SJSA1 (cell line): ENCODE measurements at regions not wholly inside any gene's neighbourhood (a gene's known extent, or its start where the extent isn't known, plus 50 kb on each side); places are given as distances from the start of the nearest gene placed in this dataset.
"Not testable (repeated sequence)": the region's sequence is repeated elsewhere in the genome, so short reads cannot be mapped to it uniquely, and the experiment has no call there.

ENCODE experiments used
- DNase-seq, 2 experiments: peaks; one replicate each; pipeline ENCODE4 v3.0.0-alpha.2; 2015 to 2020; ENCODE audit warnings: low spot score in 2 of 2, low read depth in 1 of 2
- H3K27ac ChIP-seq: fragments of 250-450 bp; sonication (Bioruptor Pico); 2 replicates; pipeline ENCODE4 v1.5.1; 2020; ENCODE audit warnings: mild to moderate bottlenecking, moderate library complexity
- H3K27me3 ChIP-seq: fragments of 250-450 bp; sonication (Bioruptor Pico); replicated peaks from 2 replicates; pipeline ENCODE4 v1.5.1; 2020; ENCODE audit warnings: mild to moderate bottlenecking, moderate library complexity
- H3K36me3 ChIP-seq: fragments of 250-450 bp; sonication (Bioruptor Pico); 2 replicates; pipeline ENCODE4 v1.5.1; 2020; ENCODE audit warnings: mild to moderate bottlenecking
- H3K4me1 ChIP-seq: fragments of 250-450 bp; sonication (Bioruptor Pico); replicated peaks from 2 replicates; pipeline ENCODE4 v1.6.1; 2021; ENCODE audit warnings: mild to moderate bottlenecking
- H3K4me3 ChIP-seq: fragments of 250-450 bp; sonication (Bioruptor Pico); 2 replicates; pipeline ENCODE4 v1.5.1; 2020; ENCODE audit warnings: mild to moderate bottlenecking
- H3K9me3 ChIP-seq: fragments of 250-450 bp; sonication (Bioruptor Pico); replicated peaks from 2 replicates; pipeline ENCODE4 v1.5.1; 2020; ENCODE audit warnings: mild to moderate bottlenecking

DNA sequence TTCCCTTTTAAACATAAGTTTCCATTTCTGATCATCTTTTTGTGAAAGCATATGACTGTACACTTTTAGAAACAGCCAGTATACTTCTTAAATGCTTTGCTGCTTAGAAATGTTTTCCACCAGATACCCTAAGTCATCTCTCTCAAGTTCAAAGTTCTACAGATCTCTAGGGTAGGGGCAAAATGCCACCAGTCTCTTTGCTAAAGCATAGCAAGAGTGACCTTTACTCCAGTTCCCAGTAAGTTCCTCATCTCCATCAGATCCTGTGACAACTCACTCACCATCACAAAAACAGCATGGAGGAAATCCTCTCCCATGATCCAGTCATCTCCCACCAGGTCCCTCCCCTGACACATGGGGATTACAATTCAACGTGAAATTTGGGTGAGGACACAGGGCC lies 75.6 kb upstream of the RNF32 start:
- DNase-seq, H3K36me3 ChIP-seq, H3K27me3 ChIP-seq, H3K27ac ChIP-seq, H3K4me3 ChIP-seq, H3K9me3 ChIP-seq, H3K4me1 ChIP-seq: not testable (repeated sequence)

DNA sequence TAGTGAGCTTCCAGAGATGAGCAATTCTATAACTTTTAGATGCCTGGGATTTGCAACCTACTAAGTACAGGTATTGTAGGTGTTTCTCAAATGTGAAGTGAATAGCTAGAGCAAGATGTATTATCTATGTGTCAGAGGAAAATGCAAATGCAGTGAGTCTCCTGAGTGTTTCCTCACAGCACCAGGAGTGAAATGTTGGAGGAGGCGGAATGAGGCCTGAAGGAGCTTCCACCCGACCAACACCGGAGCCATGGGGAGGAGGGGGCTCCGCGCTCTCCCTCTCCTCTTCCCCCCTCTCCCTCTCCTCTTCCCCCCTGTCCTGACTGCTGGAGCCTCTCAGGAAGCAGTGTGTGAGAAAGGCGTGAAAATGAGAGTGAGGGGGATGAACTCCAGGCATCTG lies 79.9 kb upstream of the RNF32 start:
- Histone ChIP-seq H3K4me3 (no peak overlapping the region), H3K9me3 (no peaks in the 10 kb centered on the region), H3K4me1 (no peaks in the 10 kb centered on the region), H3K36me3 (no peaks in the 10 kb centered on the region), H3K27me3 (no peaks in the 10 kb centered on the region), H3K27ac (no peak overlapping the region)
- DNase-seq: no peak

DNA sequence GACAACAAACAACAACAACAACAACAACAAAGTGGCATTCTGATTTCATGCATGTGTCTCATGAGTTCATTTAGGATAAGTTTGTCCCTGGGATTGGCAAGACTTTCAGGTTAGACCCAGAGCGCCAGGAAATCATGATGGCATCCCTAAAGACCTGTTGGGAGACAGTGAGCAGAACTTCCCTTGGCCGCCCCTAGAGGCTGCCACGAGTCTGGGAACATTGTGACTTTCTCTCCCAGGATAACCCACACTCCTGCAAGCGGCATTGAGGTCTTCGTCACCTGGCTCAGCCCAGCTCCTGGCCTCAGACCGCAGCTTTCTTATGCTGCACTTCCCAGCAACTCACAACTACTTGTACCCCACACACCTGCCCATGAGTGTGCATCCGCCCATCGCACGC lies 80.5 kb upstream of the RNF32 start:
- DNase-seq: no peak
- Histone ChIP-seq H3K36me3 (no peaks in the 10 kb centered on the region), H3K4me3 (no peak overlapping the region), H3K4me1 (no peaks in the 10 kb centered on the region), H3K27me3 (no peaks in the 10 kb centered on the region), H3K27ac (no peak overlapping the region), H3K9me3 (no peaks in the 10 kb centered on the region)

DNA sequence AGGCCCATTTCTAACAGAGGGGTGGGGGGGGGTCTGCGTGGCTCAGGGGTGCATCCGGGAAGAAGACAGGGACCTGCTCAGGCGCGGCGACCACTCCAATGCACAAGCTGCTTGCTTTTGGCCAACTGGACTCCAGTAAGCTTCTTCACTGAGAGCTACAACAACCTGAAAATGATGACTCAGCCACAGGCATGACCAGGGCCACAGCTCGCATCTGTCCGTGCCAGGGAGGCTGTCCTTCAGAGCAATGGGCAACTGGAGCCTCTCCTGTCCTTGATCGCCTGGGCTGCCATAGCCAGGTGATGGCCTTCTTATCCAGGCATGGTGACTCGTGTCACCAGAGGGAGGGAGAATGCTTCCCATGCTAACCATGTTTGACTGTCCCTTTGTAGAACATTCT lies 81.6 kb upstream of the RNF32 start:
- H3K9me3 ChIP-seq: no peaks in the 10 kb centered on the region
- no peak overlapping the region for H3K27ac ChIP-seq
- H3K36me3 ChIP-seq: no peaks in the 10 kb centered on the region
- H3K4me1 ChIP-seq: no peaks in the 10 kb centered on the region
- DNase-seq: no peak
- no peaks in the 10 kb centered on the region for H3K27me3 ChIP-seq
- H3K4me3 ChIP-seq: no peak overlapping the region

DNA sequence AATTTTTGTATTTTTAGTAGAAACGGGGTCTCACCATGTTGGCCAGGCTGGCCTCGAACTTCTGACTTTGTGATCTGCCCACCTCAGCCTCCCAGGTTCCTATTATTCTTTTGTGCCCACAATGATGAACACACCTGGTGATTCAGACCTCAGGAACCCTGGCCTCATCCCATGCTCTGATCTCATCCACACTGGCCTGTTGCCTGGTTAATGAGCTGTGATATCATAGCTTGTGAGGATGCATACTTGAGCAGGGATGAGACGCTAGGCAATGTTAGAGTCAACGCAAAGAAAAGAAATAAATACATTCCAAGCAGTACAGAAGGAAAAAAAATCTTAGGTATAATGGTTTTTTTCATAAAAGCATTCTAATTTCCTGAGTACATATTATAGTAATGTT lies 82.4 kb upstream of the RNF32 start:
- Histone ChIP-seq H3K27ac (no peak overlapping the region), H3K4me3 (no peak overlapping the region), H3K4me1 (no peaks in the 10 kb centered on the region), H3K36me3 (no peaks in the 10 kb centered on the region), H3K9me3 (no peaks in the 10 kb centered on the region), H3K27me3 (no peaks in the 10 kb centered on the region)
- DNase-seq: no peak

DNA sequence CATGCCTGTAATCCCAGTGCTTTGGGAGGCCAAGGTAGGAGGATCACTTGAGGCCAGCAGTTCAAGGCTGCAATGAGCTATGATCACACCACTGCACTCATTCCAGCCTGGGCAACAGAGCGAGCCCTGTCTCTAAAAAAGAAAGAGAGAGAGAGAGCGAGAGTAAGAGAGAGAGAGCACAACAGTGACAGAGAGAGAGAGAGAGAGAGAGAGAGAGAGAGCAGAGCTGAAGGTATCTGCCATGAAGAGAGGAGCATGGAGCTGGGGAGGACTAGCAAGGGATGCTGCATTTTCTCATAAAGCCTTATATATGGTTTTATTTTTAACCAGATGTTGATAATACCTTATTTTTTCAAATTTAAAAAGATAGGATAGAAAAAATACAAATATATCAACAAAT lies 84.5 kb upstream of the RNF32 start:
- no peaks in the 10 kb centered on the region for H3K36me3 ChIP-seq
- H3K27me3 ChIP-seq: no peaks in the 10 kb centered on the region
- no peak overlapping the region for H3K27ac ChIP-seq
- H3K4me3 ChIP-seq: no peak overlapping the region
- H3K4me1 ChIP-seq: no peaks in the 10 kb centered on the region
- no peaks in the 10 kb centered on the region for H3K9me3 ChIP-seq
- DNase-seq: no peak

DNA sequence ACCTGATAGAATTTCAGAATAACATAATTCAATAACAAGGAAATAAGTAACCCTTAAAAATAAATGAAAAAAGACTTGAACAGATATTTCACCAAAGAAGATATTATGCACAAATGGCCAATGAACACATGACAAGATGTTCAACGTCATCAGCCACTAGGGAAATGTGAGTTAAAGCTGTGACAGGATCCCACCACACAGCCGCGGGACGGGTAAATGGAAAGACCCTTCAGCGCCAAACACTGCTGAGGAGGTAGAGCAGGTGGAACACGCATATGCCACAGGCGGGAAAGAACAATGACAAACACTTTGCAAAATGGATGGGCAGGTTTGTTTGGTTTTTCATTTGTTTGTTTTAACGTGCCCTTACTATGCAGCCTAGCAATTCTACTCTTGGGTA lies 86.1 kb upstream of the RNF32 start:
- no peak overlapping the region for H3K4me3 ChIP-seq
- H3K27ac ChIP-seq: no peak overlapping the region
- H3K36me3 ChIP-seq: no peaks in the 10 kb centered on the region
- no peaks in the 10 kb centered on the region for H3K9me3 ChIP-seq
- H3K4me1 ChIP-seq: no peaks in the 10 kb centered on the region
- no peak for DNase-seq
- no peaks in the 10 kb centered on the region for H3K27me3 ChIP-seq

DNA sequence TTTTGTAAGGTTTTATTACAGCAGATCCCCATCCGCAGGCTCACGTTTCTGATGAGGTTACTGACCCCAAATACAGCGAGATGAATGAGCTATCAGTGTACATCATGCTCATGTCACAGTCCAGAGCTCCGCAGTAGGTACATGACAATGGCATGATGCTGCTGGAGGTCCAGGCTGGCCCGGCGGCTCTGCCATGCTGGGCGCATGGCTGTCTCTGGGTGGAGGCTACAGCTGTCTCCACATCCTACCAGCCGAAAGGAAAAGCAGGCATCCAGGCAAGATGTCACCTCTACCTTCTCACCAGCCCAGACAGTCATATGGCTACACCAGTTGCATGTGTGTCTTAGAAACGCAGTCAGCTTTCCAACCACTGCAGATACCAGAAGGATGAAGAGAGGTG lies 90.9 kb upstream of the RNF32 start:
- Histone ChIP-seq H3K27me3 (peaks cover 3% of the 10 kb centered on the region; the same call in 1 of the 2 replicates), H3K4me3 (no peak overlapping the region), H3K9me3 (no peaks in the 10 kb centered on the region), H3K27ac (no peak overlapping the region), H3K4me1 (no peaks in the 10 kb centered on the region), H3K36me3 (no peaks in the 10 kb centered on the region)
- no peak for DNase-seq

DNA sequence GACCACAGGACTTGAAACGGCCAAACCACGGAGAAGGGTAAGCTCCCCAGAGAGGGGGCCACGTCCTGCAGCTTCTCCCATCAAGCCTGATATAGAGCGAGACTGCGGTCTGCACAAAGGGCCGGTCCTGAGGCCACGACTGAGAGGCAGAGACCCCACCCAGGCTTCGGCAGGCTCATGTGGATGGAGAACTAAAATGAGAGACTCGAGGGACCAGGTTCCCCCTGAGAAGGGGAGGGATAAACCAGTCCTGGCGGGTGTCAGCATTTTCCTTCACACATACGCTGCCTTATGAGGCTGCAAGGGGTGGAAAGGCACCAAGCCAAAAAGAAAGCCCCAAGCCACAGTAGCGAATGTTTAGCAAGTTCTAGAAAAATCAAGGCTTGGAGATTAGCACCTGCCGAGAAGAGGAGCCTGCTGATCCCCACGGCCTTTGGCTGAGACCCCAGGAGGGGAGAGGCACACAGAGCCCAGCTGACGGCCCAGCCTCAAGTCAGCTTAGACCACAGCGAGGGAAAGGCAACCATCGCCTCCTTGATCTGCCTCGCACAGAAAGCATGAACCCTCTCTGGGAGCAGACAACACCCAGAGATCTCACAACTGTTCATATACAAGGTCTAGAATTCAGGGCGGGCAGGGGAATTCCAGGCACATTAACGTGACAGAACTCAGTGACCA lies 92.6 kb upstream of the RNF32 start:
- Histone ChIP-seq H3K4me1 (no peaks in the 10 kb centered on the region), H3K36me3 (no peaks in the 10 kb centered on the region), H3K9me3 (no peaks in the 10 kb centered on the region), H3K4me3 (no peak overlapping the region), H3K27ac (no peak overlapping the region), H3K27me3 (peaks cover 3% of the 10 kb centered on the region; the same call in 1 of the 2 replicates)
- DNase-seq: no peak

DNA sequence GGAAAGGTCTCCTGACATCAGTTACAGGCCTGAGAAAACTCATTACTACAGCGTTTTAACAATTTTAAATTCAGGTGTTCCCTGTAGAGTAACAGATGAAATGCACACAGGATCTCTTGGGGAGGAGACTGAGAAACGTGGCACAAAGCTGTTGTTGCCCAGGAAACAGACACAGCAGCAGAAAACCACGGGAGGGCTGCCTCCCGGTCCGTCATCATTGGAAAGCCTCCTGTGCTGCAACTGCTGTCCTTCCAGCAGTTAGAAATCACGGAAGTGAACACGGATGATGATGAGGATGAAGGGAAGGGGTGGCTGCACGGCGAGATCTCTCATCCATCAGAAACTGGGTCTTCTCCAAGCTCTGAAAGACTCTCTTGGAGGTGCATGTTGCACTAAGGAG lies 94.6 kb upstream of the RNF32 start:
- no peaks in the 10 kb centered on the region for H3K4me1 ChIP-seq
- no peaks in the 10 kb centered on the region for H3K9me3 ChIP-seq
- DNase-seq: no peak
- H3K36me3 ChIP-seq: no peaks in the 10 kb centered on the region
- peaks cover 3% of the 10 kb centered on the region; the same call in 1 of the 2 replicates for H3K27me3 ChIP-seq
- no peak overlapping the region for H3K27ac ChIP-seq
- H3K4me3 ChIP-seq: no peak overlapping the region

DNA sequence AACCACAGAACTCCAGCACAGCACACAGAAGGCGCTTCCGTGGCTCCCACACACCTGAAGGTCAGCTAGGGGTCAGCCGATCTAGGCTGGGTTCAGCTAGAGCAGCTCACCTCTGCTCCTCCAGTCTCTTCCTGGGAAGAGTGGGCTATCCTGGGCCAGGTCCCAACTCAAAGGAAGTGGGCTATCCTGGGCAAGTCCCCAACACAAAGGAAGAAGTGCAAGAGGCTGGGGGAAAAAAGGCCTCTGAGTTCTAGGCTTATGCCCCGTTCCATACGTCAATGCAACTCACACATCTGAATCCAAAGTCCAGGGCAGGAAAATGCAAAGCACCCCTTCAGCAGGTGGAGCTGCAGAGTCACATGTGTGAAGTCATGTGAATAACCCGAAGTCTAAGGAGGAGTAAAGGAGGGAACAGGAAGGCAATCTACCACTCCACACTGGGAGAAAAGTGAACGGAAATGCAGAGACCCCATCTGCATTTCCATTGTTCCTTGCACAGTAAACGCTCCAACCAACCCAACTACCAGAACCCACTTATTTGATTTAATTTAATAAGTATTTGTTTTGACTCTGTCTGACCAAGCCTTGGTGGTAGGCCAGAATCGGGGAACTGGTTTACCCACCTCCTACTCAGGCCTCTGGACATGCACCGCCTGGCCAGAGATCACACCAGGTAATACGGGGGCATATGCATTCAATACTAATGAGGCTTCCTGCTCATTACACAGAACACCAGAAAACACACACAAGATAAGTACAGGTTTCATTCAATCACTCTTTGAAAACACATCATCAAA lies 95.5 kb upstream of the RNF32 start:
- Histone ChIP-seq H3K4me3 (no peak overlapping the region), H3K27ac (no peak overlapping the region)
- DNase-seq: no peak

DNA sequence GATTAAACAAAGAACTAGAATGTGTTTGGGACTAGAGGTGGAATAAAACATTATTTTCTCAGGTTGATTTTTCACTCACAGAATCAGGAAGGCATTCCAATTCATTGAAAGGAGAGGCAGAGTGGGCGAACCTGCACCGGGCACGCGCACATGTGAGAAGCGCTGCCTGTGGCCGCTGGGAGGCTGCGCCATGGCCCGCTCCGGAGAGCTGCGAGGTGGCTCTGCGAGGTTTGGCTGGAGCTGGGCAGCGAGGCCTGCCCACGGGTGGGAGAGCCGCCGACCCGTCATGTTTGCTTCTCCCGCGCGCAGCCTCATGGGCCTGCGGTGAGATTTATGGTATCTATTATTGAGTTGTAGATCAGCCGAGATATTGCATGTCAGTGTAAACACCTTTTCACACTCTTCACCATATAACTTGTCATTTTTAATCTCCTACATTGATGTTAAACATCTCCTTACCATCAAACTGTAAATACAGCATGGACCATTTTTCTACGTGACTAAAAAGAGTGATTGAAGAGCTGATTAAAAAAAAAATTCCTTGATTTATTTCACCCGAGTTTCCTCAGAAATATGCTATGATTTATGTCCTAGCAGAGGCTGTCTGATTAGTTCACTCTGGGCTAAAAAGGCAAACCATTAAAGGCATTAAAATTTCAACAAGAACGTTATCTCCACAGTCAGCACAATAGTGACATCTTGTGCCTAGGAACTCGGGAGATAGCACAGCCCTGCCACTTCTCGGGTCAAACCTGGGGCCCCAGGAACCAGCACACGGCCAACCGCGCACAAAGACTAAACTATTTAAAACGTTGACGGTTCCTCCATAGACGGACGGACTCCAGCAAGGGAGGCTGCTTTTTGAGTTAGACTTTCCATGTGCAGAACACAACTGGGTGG lies 96.6 kb upstream of the RNF32 start:
- no peak for DNase-seq
- H3K4me1 ChIP-seq: no peaks in the 10 kb centered on the region
- no peak overlapping the region for H3K4me3 ChIP-seq
- peaks cover 2% of the 10 kb centered on the region; the same call in 1 of the 2 replicates for H3K27me3 ChIP-seq
- H3K27ac ChIP-seq: no peak overlapping the region
- no peaks in the 10 kb centered on the region for H3K36me3 ChIP-seq
- H3K9me3 ChIP-seq: no peaks in the 10 kb centered on the region

More for the DNA sequence above, 95.5 kb upstream of the RNF32 start:
- Histone ChIP-seq H3K4me1 (no peaks in the 10 kb centered on the region), H3K9me3 (no peaks in the 10 kb centered on the region), H3K36me3 (no peaks in the 10 kb centered on the region), H3K27me3 (peaks cover 3% of the 10 kb centered on the region; the same call in 1 of the 2 replicates)

DNA sequence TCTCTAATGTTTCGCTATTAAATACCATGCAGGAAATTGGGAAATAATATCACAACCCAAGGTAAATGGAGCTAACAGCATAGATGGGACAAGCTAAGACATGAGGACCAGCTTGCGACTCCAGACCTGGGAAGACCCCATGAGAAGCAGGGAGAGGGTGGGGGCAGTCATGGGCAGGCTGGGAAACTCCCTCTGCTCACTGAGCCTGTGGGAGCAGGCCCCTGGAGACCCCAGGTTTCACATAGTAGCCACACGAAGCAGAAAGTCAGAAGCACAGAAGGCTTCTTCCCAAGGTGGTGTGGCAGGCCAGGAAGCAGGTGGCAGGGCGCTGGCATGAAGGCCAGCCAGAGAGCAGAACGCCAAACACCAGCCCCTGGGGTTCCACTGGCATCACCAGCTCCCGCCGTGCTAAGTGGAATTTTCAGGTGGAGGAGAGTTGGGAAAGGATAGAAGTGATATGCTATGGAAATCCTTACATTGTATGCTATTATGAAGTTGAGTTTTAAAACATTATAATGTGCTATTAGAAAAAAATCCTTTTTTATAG lies 99.9 kb upstream of the RNF32 start:
- Histone ChIP-seq H3K4me1 (no peaks in the 10 kb centered on the region), H3K36me3 (no peaks in the 10 kb centered on the region), H3K27me3 (no peaks in the 10 kb centered on the region; the same call in 1 of the 2 replicates), H3K4me3 (no peak overlapping the region), H3K27ac (no peak overlapping the region), H3K9me3 (no peaks in the 10 kb centered on the region)
- DNase-seq: no peak
